LNCaP clone FGC (cell line): ENCODE measurements at regions not wholly inside any gene's neighbourhood (a gene's known extent, or its start where the extent isn't known, plus 50 kb on each side); places are given as distances from the start of the nearest gene placed in this dataset.

Source experiments
- DNase-seq: peaks from one replicate; pipeline ENCODE4 v3.0.0-alpha.2; 2011; ENCODE audit warnings: low read depth
- H3K4me3 ChIP-seq: 2 replicates; pipeline ENCODE4 v1.5.1; 2011; ENCODE audit warnings: mild to moderate bottlenecking, low read depth, low read length, control low read depth
- TF ChIP-seq, protein P1 (sequence below): IDR thresholded peaks from 2 replicates; pipeline ENCODE4 v1.5.1; 2012; ENCODE audit warnings: mild to moderate bottlenecking; ENCODE audit not compliant: control insufficient read depth, insufficient read depth; ENCODE audit errors: extremely low read depth

DNA sequence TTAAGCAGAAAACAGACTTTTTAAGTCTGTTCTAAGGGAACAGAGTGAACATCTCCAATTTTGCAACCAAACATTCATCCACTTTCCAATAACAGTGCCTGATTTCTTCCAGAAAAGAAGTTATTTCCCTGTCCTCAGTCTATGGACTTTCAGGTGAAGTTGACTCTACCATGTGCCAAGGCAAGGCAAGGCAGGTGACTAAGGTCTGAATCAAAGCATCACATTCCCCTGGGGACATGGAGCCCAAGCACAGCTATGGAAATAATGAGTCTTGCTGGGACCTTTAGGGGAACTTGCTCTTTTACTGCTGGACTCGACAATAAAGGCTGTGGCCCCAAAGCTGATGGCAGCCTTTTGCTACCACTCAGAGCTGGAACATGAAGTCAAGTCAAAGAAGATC, 182.2 kb downstream of the FGFR2 start:
- DNase-seq = no peak
- TF ChIP-seq, protein P1, sequence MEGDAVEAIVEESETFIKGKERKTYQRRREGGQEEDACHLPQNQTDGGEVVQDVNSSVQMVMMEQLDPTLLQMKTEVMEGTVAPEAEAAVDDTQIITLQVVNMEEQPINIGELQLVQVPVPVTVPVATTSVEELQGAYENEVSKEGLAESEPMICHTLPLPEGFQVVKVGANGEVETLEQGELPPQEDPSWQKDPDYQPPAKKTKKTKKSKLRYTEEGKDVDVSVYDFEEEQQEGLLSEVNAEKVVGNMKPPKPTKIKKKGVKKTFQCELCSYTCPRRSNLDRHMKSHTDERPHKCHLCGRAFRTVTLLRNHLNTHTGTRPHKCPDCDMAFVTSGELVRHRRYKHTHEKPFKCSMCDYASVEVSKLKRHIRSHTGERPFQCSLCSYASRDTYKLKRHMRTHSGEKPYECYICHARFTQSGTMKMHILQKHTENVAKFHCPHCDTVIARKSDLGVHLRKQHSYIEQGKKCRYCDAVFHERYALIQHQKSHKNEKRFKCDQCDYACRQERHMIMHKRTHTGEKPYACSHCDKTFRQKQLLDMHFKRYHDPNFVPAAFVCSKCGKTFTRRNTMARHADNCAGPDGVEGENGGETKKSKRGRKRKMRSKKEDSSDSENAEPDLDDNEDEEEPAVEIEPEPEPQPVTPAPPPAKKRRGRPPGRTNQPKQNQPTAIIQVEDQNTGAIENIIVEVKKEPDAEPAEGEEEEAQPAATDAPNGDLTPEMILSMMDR = no peak
- H3K4me3 ChIP-seq = no peak overlapping the region

DNA sequence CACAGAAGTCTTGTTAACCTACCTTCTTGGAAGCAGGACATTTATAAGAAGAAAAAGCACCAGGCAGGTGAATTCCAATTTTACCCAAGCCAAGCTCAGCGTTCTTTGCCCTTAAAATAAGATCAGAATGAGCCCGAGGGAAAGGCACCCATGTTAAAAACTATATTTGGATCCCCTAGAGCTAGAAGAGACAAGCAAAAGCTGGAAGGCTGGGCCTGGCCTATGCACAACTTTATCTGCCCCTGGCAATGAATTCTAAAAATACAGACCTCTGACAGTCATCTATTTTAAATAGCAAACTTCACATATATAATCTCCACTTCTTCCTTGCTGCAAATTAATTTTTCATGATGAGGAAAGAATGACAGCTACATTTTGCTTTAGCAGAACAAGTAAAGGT, 180.9 kb downstream of the FGFR2 start:
- DNase-seq = no peak
- no peak overlapping the region for H3K4me3 ChIP-seq
- TF ChIP-seq, protein P1 = no peak

DNA sequence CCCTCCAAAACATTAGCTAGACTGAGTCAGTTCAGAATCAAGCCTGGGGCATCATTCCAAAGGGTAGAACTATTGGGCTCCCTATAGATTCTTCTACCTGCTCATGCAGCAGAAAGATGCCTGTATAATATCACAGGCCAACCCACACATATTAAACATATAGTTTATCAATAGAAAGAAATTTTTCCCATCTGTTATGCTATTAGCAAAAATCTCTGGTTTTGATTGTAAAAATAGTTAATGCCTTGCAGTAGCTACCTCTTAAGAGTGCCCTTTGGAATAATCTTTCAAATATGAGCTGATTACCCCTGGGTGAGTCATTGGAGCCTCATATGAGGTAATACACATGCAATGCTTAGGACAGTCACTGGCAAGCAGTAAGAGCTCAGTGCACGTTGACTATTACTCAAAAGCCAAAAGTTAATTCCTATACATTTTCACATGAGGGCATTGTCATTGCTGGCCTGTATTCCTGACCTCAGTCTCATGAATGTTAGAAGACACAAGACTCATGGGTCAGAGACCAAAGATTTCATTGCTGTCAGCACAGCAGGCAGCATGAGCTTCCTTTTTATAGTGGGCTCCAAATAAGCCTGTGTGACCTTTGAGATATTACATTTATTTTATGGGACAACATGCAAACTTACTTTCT, 180.0 kb downstream of the FGFR2 start:
- no peak for DNase-seq
- TF ChIP-seq, protein P1 = no peak
- H3K4me3 ChIP-seq = no peak overlapping the region

DNA sequence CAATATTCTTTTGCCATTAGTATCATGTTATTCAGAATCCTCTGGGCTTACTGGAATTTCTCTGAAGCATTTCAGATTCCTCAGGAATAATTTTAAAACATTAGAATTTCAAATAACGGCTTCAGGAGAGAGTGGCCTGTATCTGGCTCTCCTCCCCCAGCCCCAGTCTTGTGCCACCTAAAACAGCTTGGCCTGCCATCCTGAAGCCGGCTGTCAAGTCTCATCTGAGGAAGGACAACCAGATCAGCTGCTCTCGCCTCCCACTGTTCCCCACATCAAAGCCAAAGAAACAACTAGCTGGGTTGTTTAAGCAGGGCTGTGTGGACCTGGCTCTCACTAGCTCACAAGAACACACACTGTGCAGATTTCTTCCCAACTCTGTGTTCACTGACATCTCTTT, 178.2 kb downstream of the FGFR2 start:
- TF ChIP-seq, protein P1 = no peak
- no peak for DNase-seq
- no peak overlapping the region for H3K4me3 ChIP-seq

DNA sequence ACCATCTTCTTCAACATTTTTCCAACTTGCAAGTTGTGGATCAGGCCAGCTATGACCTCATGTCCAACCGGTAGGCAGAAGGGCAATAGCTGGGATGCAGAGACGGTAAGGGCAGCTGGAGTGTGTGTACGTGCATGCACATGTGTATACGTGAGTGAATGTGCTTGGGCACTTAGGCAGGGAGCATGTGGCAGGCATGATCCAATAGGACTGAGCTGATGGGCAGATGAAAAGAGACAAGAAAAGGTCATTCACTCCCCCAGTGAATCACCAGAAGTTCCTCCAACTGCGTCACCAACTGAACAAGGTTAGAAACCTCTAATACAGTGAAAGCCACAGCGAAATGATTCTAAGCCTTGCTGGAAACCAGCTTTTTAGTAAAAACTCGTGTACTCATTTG, 176.1 kb downstream of the FGFR2 start:
- DNase-seq = no peak
- no peak overlapping the region for H3K4me3 ChIP-seq
- TF ChIP-seq, protein P1 = no peak

DNA sequence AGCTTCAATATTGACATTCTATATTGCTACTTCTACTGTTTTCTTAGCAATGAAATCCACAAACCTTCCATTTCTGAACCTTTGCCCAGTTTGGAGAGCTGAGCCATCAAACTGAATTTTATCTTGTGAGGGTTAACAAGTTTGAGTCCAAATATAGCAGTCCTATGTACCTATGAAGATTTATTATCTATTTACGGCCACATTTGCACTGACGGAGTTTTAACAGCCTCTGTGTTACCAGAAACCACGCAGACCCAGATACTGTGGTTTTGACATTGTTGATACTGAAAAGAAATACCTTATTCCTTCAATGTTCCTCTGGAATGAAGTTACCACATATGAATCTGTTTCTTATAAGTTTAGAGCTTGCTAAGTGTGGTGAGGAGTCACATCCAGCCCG, 172.6 kb downstream of the FGFR2 start:
- no peak overlapping the region for H3K4me3 ChIP-seq
- DNase-seq = peak; percentile 79
- TF ChIP-seq, protein P1 = no peak

DNA sequence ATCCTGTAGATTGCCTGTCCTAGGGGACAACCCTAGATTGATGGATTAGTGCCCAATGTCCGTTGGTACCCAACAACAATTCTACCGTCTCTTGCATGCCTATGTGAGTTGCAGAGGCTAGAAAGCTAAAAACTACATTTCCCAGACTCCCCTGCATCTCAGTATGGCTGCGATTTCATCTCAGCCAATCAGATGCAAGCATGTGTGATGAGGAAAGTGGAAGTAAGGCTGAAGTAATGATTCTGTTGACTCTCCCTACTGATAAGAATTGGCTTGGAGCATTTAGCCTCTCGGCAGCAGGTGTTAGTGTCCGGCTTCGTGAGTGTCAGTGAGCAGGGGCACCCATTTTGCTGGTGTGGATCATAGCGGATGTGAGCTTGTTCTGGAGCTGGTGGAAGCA, 171.9 kb downstream of the FGFR2 start:
- H3K4me3 ChIP-seq = no peak overlapping the region
- TF ChIP-seq, protein P1 = no peak
- no peak for DNase-seq
